ENCODE measurements at regions not wholly inside any gene's neighbourhood (a gene's known extent, or its start where the extent isn't known, plus 50 kb on each side); places are given as distances from the start of the nearest gene placed in this dataset.
"Not testable (repeated sequence)": the region's sequence is repeated elsewhere in the genome, so short reads cannot be mapped to it uniquely, and the experiment has no call there.

DNA sequence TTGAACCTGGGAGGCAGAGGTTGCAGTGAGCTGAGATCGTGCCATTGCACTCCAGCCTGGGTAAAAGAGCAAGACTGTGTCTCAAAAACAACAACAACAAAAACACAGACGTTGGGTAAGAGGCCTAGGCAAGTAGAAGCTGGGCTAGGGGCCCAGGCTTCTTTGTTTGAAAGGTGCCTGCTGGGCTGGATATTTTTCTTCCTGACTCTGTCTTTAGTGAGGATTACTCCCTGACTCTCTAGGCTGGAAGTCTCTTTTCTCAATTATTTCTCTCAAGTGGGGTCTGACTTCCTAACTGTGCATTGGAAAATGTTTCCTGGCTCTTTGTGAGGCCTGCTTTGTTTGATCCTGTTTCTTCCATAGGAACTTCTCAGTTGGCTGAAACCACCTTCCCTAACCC lies 76.5 kb upstream of the DTNBP1 start:
- peaks cover 0 to 11% of the 10 kb centered on the region in 2 experiments for H3K27me3 ChIP-seq (ENCODE audit: control insufficient read depth in 1 of 2, insufficient read depth in 1 of 2, low read length in 2 of 2)
- no peak overlapping the region for H3K23ac ChIP-seq (ENCODE audit: low read length in 2 of 2)
- WGBS = no CpG with 5 or more reads among the region's 2 CpGs

GRCh38 chr6:15738195-15738594 lies 75.4 kb upstream of the DTNBP1 start:
- not testable (repeated sequence) for H4K91ac ChIP-seq (ENCODE audit: low read length); H3K4me2 ChIP-seq (ENCODE audit: low read length, poor library complexity, severe bottlenecking); H4K8ac ChIP-seq (ENCODE audit: low read length); H3K4ac ChIP-seq (ENCODE audit: low read depth in 1 of 2, low read length in 2 of 2); H2BK15ac ChIP-seq (ENCODE audit: low read depth, poor library complexity, severe bottlenecking); H3K4me1 ChIP-seq (ENCODE audit: control insufficient read depth, insufficient read depth, low read depth, low read length); H3K36me3 ChIP-seq (ENCODE audit: control insufficient read depth in 1 of 2, insufficient read depth in 2 of 2, low read depth in 1 of 2, low read length in 2 of 2); H3K14ac ChIP-seq (ENCODE audit: low read length in 2 of 2); H3K4me3 ChIP-seq (ENCODE audit: insufficient read depth in 1 of 2, low read depth in 1 of 2, low read length in 2 of 2); H3K9me3 ChIP-seq (ENCODE audit: control insufficient read depth, low read length); H3K23ac ChIP-seq (ENCODE audit: low read length in 2 of 2); H3K27ac ChIP-seq (ENCODE audit: low read length, poor library complexity, severe bottlenecking); H3K9ac ChIP-seq (ENCODE audit: low read length); H2AK5ac ChIP-seq (ENCODE audit: low read length, severe bottlenecking); H2AFZ ChIP-seq (ENCODE audit: low read depth, low read length); DNase-seq; H2BK5ac ChIP-seq (ENCODE audit: low read depth, low read length, poor library complexity, severe bottlenecking); H3K18ac ChIP-seq (ENCODE audit: low read depth in 1 of 2, low read length in 2 of 2); H3K79me1 ChIP-seq (replicated peaks; ENCODE audit: low read length, poor library complexity, severe bottlenecking); H2BK120ac ChIP-seq (ENCODE audit: low read depth, low read length); H2BK12ac ChIP-seq (ENCODE audit: low read length in 2 of 2)
- 78% methylated on average over 5 of the region's 8 CpGs for WGBS
- H3K27me3 ChIP-seq (ENCODE audit: control insufficient read depth in 1 of 2, insufficient read depth in 1 of 2, low read length in 2 of 2) = peaks cover 0 to 23% of the 10 kb centered on the region in 2 experiments

More for the DNA sequence above, 76.5 kb upstream of the DTNBP1 start:
- no peak overlapping the region for H4K8ac ChIP-seq (ENCODE audit: low read length)
- no peak overlapping the region for H2BK15ac ChIP-seq (ENCODE audit: low read depth, poor library complexity, severe bottlenecking)
- no peaks in the 10 kb centered on the region for H3K9me3 ChIP-seq (ENCODE audit: control insufficient read depth, low read length)
- no peak overlapping the region for H3K27ac ChIP-seq (ENCODE audit: low read length, poor library complexity, severe bottlenecking)
- no peaks in the 10 kb centered on the region for H3K79me1 ChIP-seq (replicated peaks; ENCODE audit: low read length, poor library complexity, severe bottlenecking)
- no peak overlapping the region for H2AK5ac ChIP-seq (ENCODE audit: low read length, severe bottlenecking)
- H2BK120ac ChIP-seq (ENCODE audit: low read depth, low read length) = no peak overlapping the region
- no peak overlapping the region for H3K14ac ChIP-seq (ENCODE audit: low read length in 2 of 2)
- H2BK5ac ChIP-seq (ENCODE audit: low read depth, low read length, poor library complexity, severe bottlenecking) = no peak overlapping the region
- H3K4me2 ChIP-seq (ENCODE audit: low read length, poor library complexity, severe bottlenecking) = no peak overlapping the region
- no peak overlapping the region for H2AFZ ChIP-seq (ENCODE audit: low read depth, low read length)
- H3K4me1 ChIP-seq (ENCODE audit: control insufficient read depth, insufficient read depth, low read depth, low read length) = peaks cover 5% of the 10 kb centered on the region
- H3K4me3 ChIP-seq (ENCODE audit: insufficient read depth in 1 of 2, low read depth in 1 of 2, low read length in 2 of 2) = no peak overlapping the region
- H3K4ac ChIP-seq (ENCODE audit: low read depth in 1 of 2, low read length in 2 of 2) = no peak overlapping the region
- no peak overlapping the region for H4K91ac ChIP-seq (ENCODE audit: low read length)
- H3K9ac ChIP-seq (ENCODE audit: low read length) = no peak overlapping the region
- H3K18ac ChIP-seq (ENCODE audit: low read depth in 1 of 2, low read length in 2 of 2) = no peak overlapping the region
- no peaks in the 10 kb centered on the region for H3K36me3 ChIP-seq (ENCODE audit: control insufficient read depth in 1 of 2, insufficient read depth in 2 of 2, low read depth in 1 of 2, low read length in 2 of 2)
- H2BK12ac ChIP-seq (ENCODE audit: low read length in 2 of 2) = no peak overlapping the region
- no peak for DNase-seq

DNA sequence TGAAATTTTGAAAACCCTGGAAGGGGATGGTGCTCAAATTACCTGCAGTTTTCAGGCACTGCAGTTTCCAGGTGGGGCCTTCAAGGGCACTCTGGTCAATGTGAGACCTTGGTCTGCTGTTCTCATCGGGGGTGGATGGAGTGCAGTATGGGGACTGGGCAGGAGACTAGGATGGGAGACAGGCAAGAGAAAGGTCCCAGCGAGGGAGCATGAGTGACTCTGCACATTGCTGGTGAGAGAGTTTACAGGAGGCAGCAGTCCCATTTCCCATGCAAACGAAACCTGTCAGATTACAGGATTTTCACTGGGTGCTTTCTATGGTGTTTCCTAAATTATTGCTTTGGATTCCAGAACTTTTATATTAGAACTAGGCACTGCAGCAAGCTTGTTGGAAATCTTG lies 73.5 kb upstream of the DTNBP1 start:
- Histone ChIP-seq H3K23ac (ENCODE audit: low read length in 2 of 2) (no peak overlapping the region), H4K8ac (ENCODE audit: low read length) (no peak overlapping the region), H3K4me2 (ENCODE audit: low read length, poor library complexity, severe bottlenecking) (no peak overlapping the region), H2AK5ac (ENCODE audit: low read length, severe bottlenecking) (no peak overlapping the region), H3K9me3 (ENCODE audit: control insufficient read depth, low read length) (no peaks in the 10 kb centered on the region), H3K4ac (ENCODE audit: low read depth in 1 of 2, low read length in 2 of 2) (no peak overlapping the region), H2BK120ac (ENCODE audit: low read depth, low read length) (peak overlapping the region; percentile 4), H2AFZ (ENCODE audit: low read depth, low read length) (no peak overlapping the region), H3K4me3 (ENCODE audit: insufficient read depth in 1 of 2, low read depth in 1 of 2, low read length in 2 of 2) (no peak overlapping the region), H3K14ac (ENCODE audit: low read length in 2 of 2) (no peak overlapping the region), H3K18ac (ENCODE audit: low read depth in 1 of 2, low read length in 2 of 2) (no peak overlapping the region), H3K27me3 (ENCODE audit: control insufficient read depth in 1 of 2, insufficient read depth in 1 of 2, low read length in 2 of 2) (peaks cover 0 to 29% of the 10 kb centered on the region in 2 experiments), H3K9ac (ENCODE audit: low read length) (no peak overlapping the region), H2BK5ac (ENCODE audit: low read depth, low read length, poor library complexity, severe bottlenecking) (no peak overlapping the region), H3K36me3 (ENCODE audit: control insufficient read depth in 1 of 2, insufficient read depth in 2 of 2, low read depth in 1 of 2, low read length in 2 of 2) (no peaks in the 10 kb centered on the region), H2BK12ac (ENCODE audit: low read length in 2 of 2) (peak overlapping the region in 1 of 2 experiments; percentile 21), H2BK15ac (ENCODE audit: low read depth, poor library complexity, severe bottlenecking) (no peak overlapping the region), H3K4me1 (ENCODE audit: control insufficient read depth, insufficient read depth, low read depth, low read length) (peaks cover 5% of the 10 kb centered on the region), H3K79me1 (replicated peaks; ENCODE audit: low read length, poor library complexity, severe bottlenecking) (no peaks in the 10 kb centered on the region), H4K91ac (ENCODE audit: low read length) (no peak overlapping the region), H3K27ac (ENCODE audit: low read length, poor library complexity, severe bottlenecking) (peak overlapping the region; percentile 11)
- no peak for DNase-seq
- 85% methylated on average over 3 of the region's 3 CpGs for WGBS

- Histone ChIP-seq H3K27me3 (ENCODE audit: control insufficient read depth in 1 of 2, insufficient read depth in 1 of 2, low read length in 2 of 2) (peaks cover 0 to 34% of the 10 kb centered on the region in 2 experiments), H2BK15ac (ENCODE audit: low read depth, poor library complexity, severe bottlenecking) (no peak overlapping the region)
- peak; percentile 69 for DNase-seq
Observed at GRCh38 chr6:15735567-15736265, 72.9 kb upstream of the DTNBP1 start.

More at GRCh38 chr6:15735567-15736265, 72.9 kb upstream of the DTNBP1 start:
- Histone ChIP-seq H3K36me3 (ENCODE audit: control insufficient read depth in 1 of 2, insufficient read depth in 2 of 2, low read depth in 1 of 2, low read length in 2 of 2) (no peaks in the 10 kb centered on the region), H3K9ac (ENCODE audit: low read length) (no peak overlapping the region), H3K79me1 (replicated peaks; ENCODE audit: low read length, poor library complexity, severe bottlenecking) (no peaks in the 10 kb centered on the region), H3K18ac (ENCODE audit: low read depth in 1 of 2, low read length in 2 of 2) (peak overlapping the region in 1 of 2 experiments; percentile 56), H2AK5ac (ENCODE audit: low read length, severe bottlenecking) (peak overlapping the region; percentile 74), H3K9me3 (ENCODE audit: control insufficient read depth, low read length) (no peaks in the 10 kb centered on the region), H3K14ac (ENCODE audit: low read length in 2 of 2) (no peak overlapping the region), H2BK12ac (ENCODE audit: low read length in 2 of 2) (no peak overlapping the region), H3K23ac (ENCODE audit: low read length in 2 of 2) (peak overlapping the region in 1 of 2 experiments; percentile 42), H2AFZ (ENCODE audit: low read depth, low read length) (no peak overlapping the region), H2BK120ac (ENCODE audit: low read depth, low read length) (no peak overlapping the region), H3K4me2 (ENCODE audit: low read length, poor library complexity, severe bottlenecking) (no peak overlapping the region), H3K27ac (ENCODE audit: low read length, poor library complexity, severe bottlenecking) (peak overlapping the region; percentile 25), H3K4ac (ENCODE audit: low read depth in 1 of 2, low read length in 2 of 2) (no peak overlapping the region), H4K8ac (ENCODE audit: low read length) (no peak overlapping the region), H3K4me1 (ENCODE audit: control insufficient read depth, insufficient read depth, low read depth, low read length) (peaks cover 5% of the 10 kb centered on the region), H4K91ac (ENCODE audit: low read length) (no peak overlapping the region), H3K4me3 (ENCODE audit: insufficient read depth in 1 of 2, low read depth in 1 of 2, low read length in 2 of 2) (no peak overlapping the region), H2BK5ac (ENCODE audit: low read depth, low read length, poor library complexity, severe bottlenecking) (no peak overlapping the region)
- 64% methylated on average over 4 of the region's 5 CpGs for WGBS
